ENCODE measurements at regions not wholly inside any gene's neighbourhood (a gene's known extent, or its start where the extent isn't known, plus 50 kb on each side); places are given as distances from the start of the nearest gene placed in this dataset.

DNA sequence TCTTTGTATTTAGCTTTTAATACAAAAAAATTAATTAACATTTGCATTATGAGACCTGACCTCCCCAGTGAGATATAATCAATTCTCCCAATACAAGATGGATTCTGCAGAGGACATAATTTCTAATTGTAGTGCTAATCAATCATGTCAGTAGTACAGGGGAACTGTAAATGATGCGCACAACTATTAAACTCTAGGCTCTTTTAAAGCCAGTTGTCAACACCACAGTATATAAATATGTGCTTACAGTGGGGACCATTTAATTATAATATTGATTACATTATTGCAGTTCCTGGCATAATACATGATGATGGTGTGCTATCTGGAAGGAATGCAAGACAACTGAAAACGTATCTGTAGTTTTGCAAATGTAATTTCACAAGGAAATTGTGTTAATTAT, 285.6 kb upstream of the EPHA4 start:
- Histone ChIP-seq H2AK9ac (replicated peaks; ENCODE audit: low read depth, low read length, poor library complexity) (no peak overlapping the region), H3K56ac (ENCODE audit: extremely low read depth, insufficient read depth, low read length) (no peak overlapping the region), H3K14ac (replicated peaks; ENCODE audit: low read depth, low read length) (no peak overlapping the region), H3K9ac (ENCODE audit: low read depth, low read length) (no peak overlapping the region), H2BK20ac (ENCODE audit: low read depth, low read length) (no peak overlapping the region), H3K9me3 (ENCODE audit: control insufficient read depth, insufficient read depth, low read length) (no peaks in the 10 kb centered on the region; the same call in 1 of the 2 replicates), H3K4ac (ENCODE audit: low read depth, low read length) (no peak overlapping the region), H3K9me1 (ENCODE audit: insufficient read depth, low read length) (no peaks in the 10 kb centered on the region), H3K36me3 (ENCODE audit: control insufficient read depth, insufficient read depth, low read length) (no peaks in the 10 kb centered on the region), H4K20me1 (ENCODE audit: insufficient read depth, low read length) (no peaks in the 10 kb centered on the region), H3K27ac (ENCODE audit: insufficient read depth, low read length) (no peak overlapping the region), H3K4me3 (ENCODE audit: insufficient read depth, low read depth, low read length) (no peak overlapping the region), H4K5ac (ENCODE audit: low read depth, low read length) (no peak overlapping the region), H2BK5ac (ENCODE audit: low read depth, low read length, poor library complexity, severe bottlenecking) (no peak overlapping the region), H4K91ac (ENCODE audit: insufficient read depth, low read depth, low read length) (no peak overlapping the region), H3K4me1 (ENCODE audit: control insufficient read depth, insufficient read depth, low read length) (no peaks in the 10 kb centered on the region), H3K27me3 (ENCODE audit: control insufficient read depth, insufficient read depth, low read length) (no peaks in the 10 kb centered on the region), H3K23ac (ENCODE audit: low read depth, low read length) (no peak overlapping the region), H3K18ac (ENCODE audit: low read depth, low read length) (no peak overlapping the region), H2AK5ac (ENCODE audit: low read depth, low read length) (no peak overlapping the region), H2AFZ (replicated peaks; ENCODE audit: low read length, poor library complexity) (no peak overlapping the region), H2BK120ac (ENCODE audit: low read depth, low read length) (no peak overlapping the region), H3K4me2 (ENCODE audit: low read depth, low read length) (no peak overlapping the region), H3K79me1 (ENCODE audit: low read depth in 1 of 2, low read length in 2 of 2) (no peaks in the 10 kb centered on the region), H2BK15ac (ENCODE audit: low read depth, low read length) (no peak overlapping the region), H4K8ac (ENCODE audit: low read depth in 2 of 2, low read length in 2 of 2) (no peak overlapping the region)
- in situ Hi-C loops (cut with MboI; ENCODE audit: low sequenced_read_pairs) (no loop called here), dilution Hi-C loops (cut with HindIII; ENCODE audit: low sequenced_read_pairs, unreplicated experiment) (no loop called here), intact Hi-C loops (cut with micrococcal nuclease) (no loop called here)
- ATAC-seq (ENCODE audit: low read depth) (no peak), DNase-seq (no peak)
- TF ChIP-seq CEBPB (IDR thresholded peaks at IDR 0.05; ENCODE audit: low read depth, low read length) (no peak), CHD1 (IDR thresholded peaks at IDR 0.05; ENCODE audit: low read depth, low read length) (no peak), FOS (IDR thresholded peaks at IDR 0.05; ENCODE audit: low read depth, low read length) (no peak), NFE2L2 (IDR thresholded peaks at IDR 0.05; ENCODE audit: low read depth, low read length) (no peak), BHLHE40 (IDR thresholded peaks at IDR 0.05; ENCODE audit: low read depth, low read length) (no peak), MAZ (IDR thresholded peaks at IDR 0.05; ENCODE audit: borderline replicate concordance, low read depth, low read length) (no peak), RAD21 (IDR thresholded peaks at IDR 0.05; ENCODE audit: low read length) (no peak), RCOR1 (IDR thresholded peaks at IDR 0.05; ENCODE audit: insufficient replicate concordance, low read length) (no peak)
- TF ChIP-seq, protein P1, sequence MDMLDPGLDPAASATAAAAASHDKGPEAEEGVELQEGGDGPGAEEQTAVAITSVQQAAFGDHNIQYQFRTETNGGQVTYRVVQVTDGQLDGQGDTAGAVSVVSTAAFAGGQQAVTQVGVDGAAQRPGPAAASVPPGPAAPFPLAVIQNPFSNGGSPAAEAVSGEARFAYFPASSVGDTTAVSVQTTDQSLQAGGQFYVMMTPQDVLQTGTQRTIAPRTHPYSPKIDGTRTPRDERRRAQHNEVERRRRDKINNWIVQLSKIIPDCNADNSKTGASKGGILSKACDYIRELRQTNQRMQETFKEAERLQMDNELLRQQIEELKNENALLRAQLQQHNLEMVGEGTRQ (IDR thresholded peaks at IDR 0.05; ENCODE audit: low read depth, low read length), result no peak
- TF ChIP-seq, protein P2, sequence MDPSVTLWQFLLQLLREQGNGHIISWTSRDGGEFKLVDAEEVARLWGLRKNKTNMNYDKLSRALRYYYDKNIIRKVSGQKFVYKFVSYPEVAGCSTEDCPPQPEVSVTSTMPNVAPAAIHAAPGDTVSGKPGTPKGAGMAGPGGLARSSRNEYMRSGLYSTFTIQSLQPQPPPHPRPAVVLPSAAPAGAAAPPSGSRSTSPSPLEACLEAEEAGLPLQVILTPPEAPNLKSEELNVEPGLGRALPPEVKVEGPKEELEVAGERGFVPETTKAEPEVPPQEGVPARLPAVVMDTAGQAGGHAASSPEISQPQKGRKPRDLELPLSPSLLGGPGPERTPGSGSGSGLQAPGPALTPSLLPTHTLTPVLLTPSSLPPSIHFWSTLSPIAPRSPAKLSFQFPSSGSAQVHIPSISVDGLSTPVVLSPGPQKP (IDR thresholded peaks at IDR 0.05; ENCODE audit: borderline replicate concordance, low read depth, low read length), result no peak
- POLR2A ChIA-PET (ENCODE audit: unreplicated experiment), result no interaction called here
- WGBS, 2 experiments (ENCODE audit: extremely low coverage in 2 of 2, insufficient read length in 1 of 2), result no CpG with 5 or more reads among the region's 2 CpGs
- BruUV-seq (replicated peaks), result no TSS peak
- CTCF ChIA-PET, result no interaction called here
